GM18517 (cell line): ENCODE measurements at regions not wholly inside any gene's neighbourhood (a gene's known extent, or its start where the extent isn't known, plus 50 kb on each side); places are given as distances from the start of the nearest gene placed in this dataset.
"Not testable (repeated sequence)": the region's sequence is repeated elsewhere in the genome, so short reads cannot be mapped to it uniquely, and the experiment has no call there.

Experiments used
- ATAC-seq: cut with Tn5 transposase; IDR thresholded peaks from one replicate; pipeline ENCODE4 v1.9.1; 2021; ENCODE audit warnings: mild to moderate bottlenecking, moderate library complexity; ENCODE audit not compliant: unreplicated experiment

- ATAC-seq = no peak
Measured at GRCh38 chr3:74978684-74979083, 364.2 kb upstream of the CNTN3 start.

- ATAC-seq = not testable (repeated sequence)
Measured at GRCh38 chr3:74985028-74985904, 370.8 kb upstream of the CNTN3 start.

- no peak for ATAC-seq
Measured at GRCh38 chr3:74988095-74988494, 373.6 kb upstream of the CNTN3 start.

DNA sequence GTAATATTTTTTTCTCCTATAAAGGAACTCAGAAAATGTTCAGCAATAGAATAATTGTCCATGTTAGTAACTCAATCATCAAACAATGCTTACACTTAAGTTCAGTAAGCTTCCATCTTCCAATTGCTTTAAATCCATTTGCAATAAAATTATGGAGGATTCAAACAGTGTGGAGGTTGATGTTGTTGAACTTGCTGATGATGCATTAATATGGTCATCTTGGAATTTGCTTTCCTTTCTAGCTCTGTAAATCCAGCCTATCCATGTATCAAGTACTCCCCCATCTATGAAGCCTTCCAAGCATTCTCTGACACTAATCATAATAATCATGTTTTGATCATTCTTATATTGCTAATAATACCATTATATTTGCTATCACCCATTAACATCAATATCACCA is 378.4 kb upstream of the CNTN3 start:
- no peak for ATAC-seq

DNA sequence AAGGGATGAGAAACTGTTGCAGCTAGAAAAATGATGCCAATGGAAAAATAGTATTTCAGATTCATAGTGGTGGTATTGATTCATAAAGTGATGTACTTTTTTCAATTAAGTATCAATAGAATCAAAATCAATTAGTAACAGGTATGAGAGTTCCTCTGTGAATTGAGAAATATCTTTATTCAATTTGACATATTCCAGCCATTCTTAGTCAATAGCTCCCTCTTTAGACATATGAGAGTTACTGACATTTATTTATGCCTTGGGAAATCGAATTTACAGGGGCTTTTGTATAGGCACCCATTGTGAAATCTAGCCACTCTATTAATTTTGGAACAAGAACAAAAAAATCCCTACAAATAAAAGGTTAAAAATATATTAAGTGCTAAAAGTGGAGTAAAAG is 386.9 kb upstream of the CNTN3 start:
- ATAC-seq = no peak

GRCh38 chr3:75012791-75013331 is 398.4 kb upstream of the CNTN3 start:
- ATAC-seq = no peak

DNA sequence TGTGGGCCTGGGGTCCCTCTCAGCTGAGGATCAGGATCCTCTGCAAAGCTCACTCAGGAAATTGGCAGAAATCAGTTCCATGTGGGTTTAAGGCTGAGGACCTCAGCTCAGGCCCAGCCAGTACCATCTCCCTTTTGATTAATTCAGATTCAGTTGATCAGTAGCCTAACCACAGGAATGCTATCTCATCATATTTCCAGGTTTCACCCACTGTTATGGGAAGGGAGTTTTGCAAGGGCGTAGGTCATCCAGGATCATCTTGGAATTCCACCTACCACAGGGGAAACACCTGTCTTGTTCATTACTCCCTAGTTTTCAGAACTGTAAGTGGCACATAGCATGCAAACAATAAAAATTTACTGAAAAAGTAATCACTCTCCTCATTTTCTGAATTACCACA is 399.5 kb upstream of the CNTN3 start:
- ATAC-seq = no peak

- no peak for ATAC-seq
Measured at GRCh38 chr3:75015280-75015679, 400.8 kb upstream of the CNTN3 start.

DNA sequence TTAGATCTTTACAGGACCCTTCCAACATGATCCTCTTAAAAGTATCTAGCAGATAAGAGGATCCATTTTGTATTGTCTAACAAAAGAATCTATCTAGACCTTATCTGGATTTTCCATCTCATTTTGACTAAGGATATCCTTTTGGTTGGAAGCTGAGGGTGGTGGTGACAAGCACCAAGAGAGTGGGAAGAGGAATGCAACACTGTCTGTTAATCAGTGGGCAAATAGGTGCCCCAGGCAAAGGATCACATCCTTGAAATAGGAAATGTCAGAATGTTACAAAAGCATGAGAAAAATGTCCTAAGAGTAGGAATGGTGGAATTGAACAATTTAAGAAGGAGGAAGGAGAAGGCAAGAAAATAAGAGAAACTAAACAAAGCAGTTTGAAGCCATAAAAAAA is 420.7 kb upstream of the CNTN3 start:
- ATAC-seq = no peak

GRCh38 chr3:75042941-75043340 is 428.5 kb upstream of the CNTN3 start:
- no peak for ATAC-seq

- no peak for ATAC-seq
Measured at GRCh38 chr3:75048650-75049049, 434.2 kb upstream of the CNTN3 start.

- no peak for ATAC-seq
Measured at GRCh38 chr3:75049533-75049932, 435.1 kb upstream of the CNTN3 start.

GRCh38 chr3:75059120-75059519 is 444.7 kb upstream of the CNTN3 start:
- no peak for ATAC-seq

GRCh38 chr3:75061806-75062205 is 447.3 kb upstream of the CNTN3 start:
- ATAC-seq = no peak

DNA sequence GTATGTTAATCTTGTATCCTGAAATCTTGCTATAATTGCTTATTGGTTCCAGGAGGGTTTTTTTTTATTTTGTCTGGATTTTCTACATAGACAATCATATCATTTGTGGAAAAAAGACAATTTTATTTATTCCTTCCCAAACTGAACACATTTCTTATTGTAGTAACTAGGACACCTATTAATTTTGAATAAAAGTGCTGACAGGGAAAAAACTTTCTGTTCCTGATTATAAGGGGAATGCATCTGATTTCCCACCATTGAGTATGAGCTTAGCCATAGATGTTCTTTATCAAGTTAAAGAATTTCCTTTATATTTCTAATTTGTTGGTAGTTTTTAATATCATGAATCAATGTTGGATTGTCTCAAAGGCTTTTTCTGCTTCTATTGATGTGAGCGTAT is 460.7 kb upstream of the CNTN3 start:
- no peak for ATAC-seq

- ATAC-seq = no peak
Measured at GRCh38 chr3:75076481-75076880, 462.0 kb upstream of the CNTN3 start.

DNA sequence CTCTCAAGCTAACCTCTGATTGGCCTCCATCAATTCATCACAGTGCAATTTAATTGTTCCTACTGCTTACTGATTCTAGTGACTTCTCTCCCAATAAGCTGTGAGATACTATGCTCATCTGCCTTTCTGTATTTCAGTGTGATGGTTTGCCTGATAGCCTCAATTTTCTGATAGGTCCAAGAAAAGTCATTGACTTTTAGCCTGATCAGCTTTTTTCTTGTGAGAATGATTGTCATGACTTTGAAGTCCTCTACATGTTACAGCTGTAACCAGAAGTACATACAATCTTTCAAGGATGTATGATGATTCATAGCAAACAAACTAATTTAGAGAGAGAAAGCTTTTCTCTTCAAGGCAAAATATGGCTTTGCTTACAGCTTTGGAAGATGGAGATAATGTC is 463.8 kb upstream of the CNTN3 start:
- ATAC-seq = no peak

GRCh38 chr3:75082845-75083244 is 468.4 kb upstream of the CNTN3 start:
- ATAC-seq = no peak

DNA sequence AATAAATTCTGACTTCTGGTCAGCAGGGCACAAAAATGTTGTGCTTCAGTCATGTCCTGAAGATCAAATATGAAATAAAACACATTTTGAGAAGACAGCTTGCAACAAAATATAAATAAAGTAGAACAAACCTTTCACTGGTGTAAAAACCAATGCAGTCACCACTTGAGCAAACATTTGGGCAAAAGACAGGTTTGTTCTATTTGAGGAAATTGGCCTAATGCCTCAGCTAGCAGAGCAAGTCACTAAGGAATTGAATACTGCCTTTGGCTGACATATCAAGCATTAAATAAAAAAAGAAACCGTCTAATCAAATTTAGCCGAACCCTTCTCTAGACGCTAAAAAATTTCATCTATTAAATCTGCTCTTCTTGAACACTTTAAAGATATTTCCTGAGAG is 475.4 kb upstream of the CNTN3 start:
- ATAC-seq = no peak

DNA sequence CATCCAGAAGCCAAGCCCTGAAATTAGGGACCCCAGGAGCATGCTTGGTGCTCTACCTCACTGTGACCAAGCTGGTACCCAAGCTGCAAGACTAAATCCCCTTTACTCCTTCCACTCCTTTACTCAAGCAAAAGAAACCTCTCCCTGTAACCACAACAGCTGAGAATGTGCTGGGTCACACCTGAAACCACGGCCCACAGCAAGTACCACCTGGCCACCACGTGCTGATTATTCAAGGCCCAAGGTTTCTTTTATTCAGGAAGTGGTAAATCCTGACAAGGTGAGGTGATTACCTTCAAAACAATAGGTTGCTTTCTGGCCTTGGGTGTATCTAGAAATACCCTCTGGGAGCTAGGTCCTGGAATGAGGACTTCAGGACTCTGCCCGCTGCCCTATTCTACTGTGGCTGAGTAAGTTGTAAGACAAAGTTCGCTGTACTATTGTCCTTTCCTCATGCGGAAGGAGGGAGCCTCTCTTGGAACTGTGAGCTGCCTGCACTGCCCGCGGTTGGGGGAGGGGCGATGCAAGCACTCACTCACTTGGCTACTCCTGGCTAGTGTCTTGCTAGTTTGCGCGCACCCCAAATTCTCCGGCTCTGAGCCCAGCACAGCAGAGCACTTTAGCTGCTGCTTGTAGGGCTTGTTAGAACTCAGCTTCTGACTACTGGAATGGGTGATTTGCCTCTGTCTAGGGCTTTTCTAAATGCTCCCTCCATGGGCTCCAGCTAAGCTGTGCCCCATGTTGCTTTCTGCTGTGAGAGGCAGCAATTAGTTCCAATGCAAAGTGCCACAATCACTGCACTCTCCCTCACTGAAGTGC is 487.1 kb upstream of the CNTN3 start:
- ATAC-seq = no peak

GRCh38 chr3:75110741-75111140 is 496.3 kb upstream of the CNTN3 start:
- no peak for ATAC-seq

GRCh38 chr3:75115695-75116094 is 501.2 kb upstream of the CNTN3 start:
- ATAC-seq = no peak
